HUES64 (cell line): ENCODE measurements at regions not wholly inside any gene's neighbourhood (a gene's known extent, or its start where the extent isn't known, plus 50 kb on each side); places are given as distances from the start of the nearest gene placed in this dataset.
A peak's percentile ranks its signal among the peaks of the same experiment; 100 is the strongest.

Source experiments
- H3K27ac ChIP-seq: 2 replicates; pipeline ENCODE4 v1.7.0; 2013; ENCODE audit warnings: low read depth, low read length, inconsistent platforms
- H3K27me3 ChIP-seq: 2 replicates; pipeline ENCODE4 v1.6.1; 2013; ENCODE audit warnings: mild to moderate bottlenecking, low read length; ENCODE audit not compliant: insufficient read depth
- H3K36me3 ChIP-seq: 2 replicates; pipeline ENCODE4 v1.6.1; 2013; ENCODE audit warnings: mild to moderate bottlenecking, low read length; ENCODE audit not compliant: insufficient read depth
- H3K4me1 ChIP-seq: 2 replicates; pipeline ENCODE4 v1.6.1; 2013; ENCODE audit warnings: mild to moderate bottlenecking, low read length, moderate library complexity; ENCODE audit not compliant: insufficient read depth
- H3K4me3 ChIP-seq: 2 replicates; pipeline ENCODE4 v1.5.1; 2013; ENCODE audit warnings: mild to moderate bottlenecking, low read length, moderate library complexity
- H3K9ac ChIP-seq: 2 replicates; pipeline ENCODE4 v1.6.1; 2013; ENCODE audit warnings: mild to moderate bottlenecking, low read depth, low read length
- H3K9me3 ChIP-seq: 2 replicates; pipeline ENCODE4 v1.6.1; 2013; ENCODE audit warnings: low read depth, low read length; ENCODE audit not compliant: insufficient read depth
- WGBS: fragments of 150-250, 120-280 bp; methylation state at CpG from one replicate; pipeline ENCODE4 v1.1.7; 2013; ENCODE audit warnings: missing lambda C conversion rate; 5-methylcytosine and 5-hydroxymethylcytosine counted together

- WGBS, result 86% methylated on average over 5 of the region's 5 CpGs
- H3K27me3 ChIP-seq, result no peaks in the 10 kb centered on the region
- H3K4me1 ChIP-seq, result no peaks in the 10 kb centered on the region
- H3K4me3 ChIP-seq, result no peak overlapping the region
- no peaks in the 10 kb centered on the region for H3K36me3 ChIP-seq
- H3K27ac ChIP-seq, result no peak overlapping the region
- no peaks in the 10 kb centered on the region for H3K9me3 ChIP-seq
- no peak overlapping the region for H3K9ac ChIP-seq
Observed at GRCh38 chr2:173740639-173741038, 224.5 kb downstream of the SP3 start.

GRCh38 chr2:173741759-173742158, 223.4 kb downstream of the SP3 start:
- Histone ChIP-seq H3K4me3 (no peak overlapping the region), H3K27ac (no peak overlapping the region), H3K27me3 (no peaks in the 10 kb centered on the region), H3K9me3 (no peaks in the 10 kb centered on the region), H3K36me3 (no peaks in the 10 kb centered on the region), H3K4me1 (peaks cover 8% of the 10 kb centered on the region; the same call in 1 of the 2 replicates), H3K9ac (no peak overlapping the region)
- 90% methylated on average over 2 of the region's 2 CpGs for WGBS

GRCh38 chr2:173747035-173747434, 218.1 kb downstream of the SP3 start:
- H3K4me1 ChIP-seq, result peaks cover 50% of the 10 kb centered on the region
- H3K4me3 ChIP-seq, result no peak overlapping the region
- H3K36me3 ChIP-seq, result no peaks in the 10 kb centered on the region
- WGBS, result 82% methylated on average over 6 of the region's 6 CpGs
- no peak overlapping the region for H3K27ac ChIP-seq
- no peaks in the 10 kb centered on the region for H3K9me3 ChIP-seq
- no peak overlapping the region for H3K9ac ChIP-seq
- no peaks in the 10 kb centered on the region for H3K27me3 ChIP-seq

DNA sequence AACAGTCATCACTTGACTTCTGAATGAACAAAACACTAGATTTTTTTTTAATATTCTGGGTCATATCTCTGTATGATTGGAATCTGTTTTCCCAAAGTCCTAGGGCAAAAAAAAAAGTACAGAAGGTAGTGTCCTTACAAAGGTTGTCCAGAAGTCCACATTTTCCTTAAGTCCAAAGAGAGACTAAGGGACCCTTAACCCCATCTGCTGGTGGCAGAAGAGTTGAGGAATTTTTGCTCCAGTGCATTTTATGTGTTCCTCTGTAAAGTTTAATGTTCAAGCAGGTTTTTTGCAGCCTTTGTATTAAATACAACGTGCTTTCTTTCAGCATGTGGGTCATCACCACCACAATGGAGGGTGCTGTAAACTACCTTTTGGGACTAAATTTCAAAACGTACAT, 215.9 kb downstream of the SP3 start:
- Histone ChIP-seq H3K9ac (no peak overlapping the region), H3K4me3 (no peak overlapping the region), H3K27ac (no peak overlapping the region), H3K9me3 (no peaks in the 10 kb centered on the region), H3K4me1 (peaks cover 54% of the 10 kb centered on the region), H3K27me3 (no peaks in the 10 kb centered on the region), H3K36me3 (no peaks in the 10 kb centered on the region)
- 80% methylated on average over 2 of the region's 2 CpGs for WGBS

DNA sequence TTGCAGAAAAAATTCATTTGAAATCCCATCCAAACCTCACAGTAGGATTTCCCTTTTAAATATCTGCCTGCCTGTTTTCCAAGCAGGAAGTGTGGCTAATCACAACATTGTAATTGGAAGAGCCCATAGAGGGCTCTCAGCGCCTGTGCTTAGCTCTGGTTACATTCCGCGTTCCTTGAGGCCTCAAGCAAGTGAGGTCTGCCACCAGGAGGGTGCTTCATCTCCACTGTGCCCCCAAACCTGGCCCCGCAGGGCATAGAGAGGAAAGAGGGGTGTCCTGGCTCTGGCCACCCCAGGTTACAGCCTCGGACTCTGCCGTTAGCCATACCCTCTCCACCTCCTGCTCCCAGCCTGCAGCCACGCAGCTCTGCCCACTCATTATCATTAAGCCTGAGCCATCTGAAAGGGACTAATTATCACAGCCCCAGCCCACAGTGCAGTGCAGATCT, 214.8 kb downstream of the SP3 start:
- WGBS, result 23% methylated on average over 7 of the region's 7 CpGs
- Histone ChIP-seq H3K36me3 (no peaks in the 10 kb centered on the region), H3K4me3 (no peak overlapping the region), H3K9me3 (no peaks in the 10 kb centered on the region), H3K9ac (peak overlapping the region; percentile 8; the same call in 1 of the 2 replicates), H3K4me1 (peaks cover 58% of the 10 kb centered on the region), H3K27ac (0 out of 2 replicates have a peak overlapping the region, but pooled peaks have one; percentile 2), H3K27me3 (no peaks in the 10 kb centered on the region)

- Histone ChIP-seq H3K36me3 (no peaks in the 10 kb centered on the region), H3K4me1 (peaks cover 58% of the 10 kb centered on the region), H3K27ac (no peak overlapping the region), H3K9me3 (no peaks in the 10 kb centered on the region), H3K9ac (peak overlapping the region; percentile 8; the same call in 1 of the 2 replicates), H3K27me3 (no peaks in the 10 kb centered on the region), H3K4me3 (no peak overlapping the region)
- WGBS, result 85% methylated on average over 4 of the region's 4 CpGs
Observed at GRCh38 chr2:173750831-173751230, 214.3 kb downstream of the SP3 start.

DNA sequence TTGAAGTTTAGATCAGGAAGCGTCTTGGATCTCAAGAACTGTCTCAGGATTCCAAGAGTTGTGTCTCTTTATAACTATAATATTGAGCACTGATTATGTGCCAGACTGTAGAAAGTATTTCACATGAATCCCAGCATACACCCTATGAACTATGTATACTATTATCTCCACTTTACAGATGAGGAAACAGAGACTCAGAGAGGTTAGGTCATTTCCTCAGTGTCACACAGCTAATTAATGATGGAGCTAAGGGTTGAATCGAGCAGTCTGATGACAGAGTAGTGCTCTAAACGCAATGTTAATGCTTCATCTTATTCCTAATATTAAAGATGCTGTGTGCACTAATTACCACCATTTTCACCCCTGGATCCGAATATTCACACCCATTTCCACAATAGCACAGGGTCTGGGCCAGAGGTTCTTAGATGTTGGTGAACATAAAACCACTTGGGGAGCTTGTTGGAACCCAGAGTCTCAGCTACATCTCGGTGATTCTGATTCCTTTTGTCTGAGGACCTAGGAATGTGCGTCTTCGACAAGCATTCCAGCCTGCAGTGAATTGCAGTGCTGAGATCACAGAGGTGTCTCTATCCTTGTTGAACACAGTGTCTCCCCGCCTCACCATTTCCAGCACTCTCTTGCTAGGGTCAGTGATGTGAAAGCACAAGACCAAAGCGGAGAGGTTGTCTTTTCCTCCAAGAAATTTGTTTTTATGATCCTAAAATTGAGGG, 213.8 kb downstream of the SP3 start:
- Histone ChIP-seq H3K9ac (no peak overlapping the region), H3K9me3 (no peaks in the 10 kb centered on the region), H3K27ac (no peak overlapping the region), H3K27me3 (no peaks in the 10 kb centered on the region), H3K4me3 (no peak overlapping the region), H3K4me1 (peaks cover 53% of the 10 kb centered on the region), H3K36me3 (no peaks in the 10 kb centered on the region)
- WGBS, result 87% methylated on average over 8 of the region's 9 CpGs

DNA sequence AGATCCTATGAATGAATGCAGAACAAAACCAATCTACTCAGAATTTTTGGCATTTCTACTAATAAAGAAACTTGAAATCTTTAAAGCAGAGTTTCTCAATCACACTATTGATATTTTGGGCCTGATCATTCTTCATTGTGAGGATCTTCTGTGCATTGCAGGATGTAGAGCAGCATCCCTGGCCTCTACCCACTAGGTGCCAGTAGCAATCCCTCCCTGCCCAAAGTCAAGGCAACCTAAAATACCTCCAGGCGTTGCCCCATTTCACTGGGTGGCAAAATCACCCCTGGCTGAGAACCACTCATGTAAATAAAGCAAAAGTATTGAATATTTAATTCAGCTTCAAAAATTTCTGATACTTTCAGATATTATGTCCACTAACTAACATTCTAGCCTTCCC, 213.0 kb downstream of the SP3 start:
- Histone ChIP-seq H3K27me3 (no peaks in the 10 kb centered on the region), H3K4me3 (no peak overlapping the region), H3K9ac (no peak overlapping the region), H3K4me1 (peaks cover 46% of the 10 kb centered on the region), H3K36me3 (no peaks in the 10 kb centered on the region), H3K9me3 (no peaks in the 10 kb centered on the region), H3K27ac (no peak overlapping the region)
- WGBS, result 80% methylated on average over 1 of the region's 1 CpG

GRCh38 chr2:173753441-173753840, 211.7 kb downstream of the SP3 start:
- no peak overlapping the region for H3K9ac ChIP-seq
- H3K27me3 ChIP-seq, result no peaks in the 10 kb centered on the region
- no peak overlapping the region for H3K27ac ChIP-seq
- peaks cover 50% of the 10 kb centered on the region for H3K4me1 ChIP-seq
- no peak overlapping the region for H3K4me3 ChIP-seq
- WGBS, result 96% methylated on average over 5 of the region's 5 CpGs
- no peaks in the 10 kb centered on the region for H3K9me3 ChIP-seq
- H3K36me3 ChIP-seq, result no peaks in the 10 kb centered on the region

DNA sequence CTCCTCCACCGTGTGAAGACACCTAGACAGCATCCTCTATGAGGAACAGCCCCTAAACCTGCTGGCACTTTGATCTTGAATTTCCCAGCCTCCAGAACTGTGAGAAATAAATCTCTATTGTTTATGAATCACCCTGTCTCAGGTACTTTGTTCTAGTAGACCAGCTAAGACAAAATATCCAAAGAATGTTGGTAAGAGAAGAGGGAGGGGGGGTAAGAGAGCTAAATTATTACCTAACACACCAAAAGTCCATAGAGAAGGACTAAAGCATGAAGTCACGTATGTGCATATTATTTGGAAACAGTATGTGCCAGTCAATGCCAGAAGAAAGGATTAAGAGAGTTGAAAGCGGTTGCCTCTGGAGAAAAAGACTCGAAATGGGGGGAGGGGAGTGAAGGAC, 211.0 kb downstream of the SP3 start:
- H3K36me3 ChIP-seq, result no peaks in the 10 kb centered on the region
- H3K4me3 ChIP-seq, result no peak overlapping the region
- no peak overlapping the region for H3K9ac ChIP-seq
- H3K4me1 ChIP-seq, result peaks cover 50% of the 10 kb centered on the region
- WGBS, result 80% methylated on average over 4 of the region's 4 CpGs
- no peak overlapping the region for H3K27ac ChIP-seq
- H3K27me3 ChIP-seq, result no peaks in the 10 kb centered on the region
- no peaks in the 10 kb centered on the region for H3K9me3 ChIP-seq

DNA sequence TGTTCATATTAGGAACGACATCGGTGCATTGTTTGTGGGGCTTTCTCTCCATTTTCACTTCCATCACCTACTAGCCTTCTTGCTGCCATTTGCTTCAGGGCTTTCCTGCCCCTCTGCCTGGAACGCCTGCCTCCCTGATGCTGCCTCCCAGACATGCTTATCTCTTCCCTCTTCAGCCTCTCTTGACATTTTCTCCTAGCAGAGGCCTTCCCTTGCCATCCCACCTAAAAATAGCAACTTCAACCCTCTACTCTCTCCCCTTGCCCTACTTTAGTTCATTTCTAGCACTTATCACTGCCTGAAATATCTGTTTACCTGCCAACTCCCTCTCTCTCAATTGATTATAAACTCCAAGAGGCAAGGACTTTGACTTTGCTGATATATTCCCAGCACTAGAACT, 210.3 kb downstream of the SP3 start:
- Histone ChIP-seq H3K4me3 (no peak overlapping the region), H3K9ac (no peak overlapping the region)
- WGBS, result 90% methylated on average over 3 of the region's 3 CpGs

GRCh38 chr2:173755798-173756197, 209.4 kb downstream of the SP3 start:
- Histone ChIP-seq H3K4me1 (peaks cover 52% of the 10 kb centered on the region), H3K4me3 (no peak overlapping the region), H3K36me3 (no peaks in the 10 kb centered on the region), H3K27me3 (no peaks in the 10 kb centered on the region), H3K9me3 (no peaks in the 10 kb centered on the region), H3K27ac (no peak overlapping the region), H3K9ac (no peak overlapping the region)
- WGBS, result 96% methylated on average over 2 of the region's 2 CpGs

More for the DNA sequence above, 210.3 kb downstream of the SP3 start:
- H3K4me1 ChIP-seq, result peaks cover 50% of the 10 kb centered on the region
- no peaks in the 10 kb centered on the region for H3K36me3 ChIP-seq
- no peak overlapping the region for H3K27ac ChIP-seq
- no peaks in the 10 kb centered on the region for H3K27me3 ChIP-seq
- H3K9me3 ChIP-seq, result no peaks in the 10 kb centered on the region
